Liver (tissue), 7 donors: ENCODE measurements at regions not wholly inside any gene's neighbourhood (a gene's known extent, or its start where the extent isn't known, plus 50 kb on each side); places are given as distances from the start of the nearest gene placed in this dataset.

ENCODE experiments used
- DNase-seq: peaks from one replicate; pipeline ENCODE4 v3.0.0-alpha.2; 2017; ENCODE audit warnings: low spot score
- H3K27ac ChIP-seq, 2 donors: one replicate each; pipeline ENCODE4 v1.7.0; 2013; ENCODE audit warnings: inconsistent platforms in 2 of 2, low read length in 2 of 2, control low read depth in 1 of 2, low read depth in 1 of 2, mild to moderate bottlenecking in 1 of 2
- H3K27me3 ChIP-seq, 4 donors: one replicate each; pipeline versions ENCODE4 v1.6.1 to v1.7.0; 2013; ENCODE audit warnings: low read length in 3 of 4, inconsistent platforms in 1 of 4, mild to moderate bottlenecking in 1 of 4, moderate library complexity in 1 of 4; ENCODE audit not compliant: control insufficient read depth in 4 of 4, insufficient read depth in 4 of 4
- H3K36me3 ChIP-seq, 4 donors: one replicate each; pipeline versions ENCODE4 v1.6.1 to v1.7.0; 2013; ENCODE audit warnings: low read length in 3 of 4, mild to moderate bottlenecking in 3 of 4, low read depth in 1 of 4, moderate library complexity in 1 of 4; ENCODE audit not compliant: control insufficient read depth in 4 of 4, insufficient read depth in 3 of 4
- H3K4me1 ChIP-seq, 4 donors: one replicate each; pipeline versions ENCODE4 v1.6.1 to v1.7.0; 2013; ENCODE audit warnings: low read length in 3 of 4, mild to moderate bottlenecking in 3 of 4, moderate library complexity in 1 of 4; ENCODE audit not compliant: control insufficient read depth in 4 of 4, insufficient read depth in 4 of 4
- H3K4me3 ChIP-seq, 3 donors: one replicate each; pipeline versions ENCODE4 v1.6.1 to v1.7.0; 2013; ENCODE audit warnings: low read length in 3 of 3, control low read depth in 1 of 3, low read depth in 1 of 3, mild to moderate bottlenecking in 1 of 3
- H3K9ac ChIP-seq, 2 donors: one replicate each; pipeline ENCODE4 v1.7.0; 2013; ENCODE audit warnings: low read length in 2 of 2, mild to moderate bottlenecking in 2 of 2, moderate library complexity in 2 of 2, control low read depth in 1 of 2, low read depth in 1 of 2
- H3K9me3 ChIP-seq, 4 donors: one replicate each; pipeline versions ENCODE4 v1.6.1 to v1.7.0; 2013; ENCODE audit warnings: low read length in 3 of 4; ENCODE audit not compliant: control insufficient read depth in 4 of 4
- EGR1 ChIP-seq, 2 donors: IDR thresholded peaks; 2 replicates each; pipeline ENCODE4 v1.6.1; 2016 to 2018; ENCODE audit warnings: antibody characterized with exemption in 2 of 2, low read depth in 2 of 2
- FOXA1 ChIP-seq: IDR thresholded peaks from 2 replicates; pipeline ENCODE4 v1.6.1; 2016; ENCODE audit warnings: antibody characterized with exemption
- FOXA2 ChIP-seq: IDR thresholded peaks from 2 replicates; pipeline ENCODE4 v1.6.1; 2016; ENCODE audit warnings: antibody characterized with exemption
- GABPA ChIP-seq, 2 donors: IDR thresholded peaks in 1 of 2; conservative IDR thresholded peaks in 1 of 2; 2 replicates each; pipeline ENCODE4 v1.6.1; 2016; ENCODE audit warnings: antibody characterized with exemption in 2 of 2, mild to moderate bottlenecking in 1 of 2, moderate library complexity in 1 of 2
- HNF4A ChIP-seq, 2 donors: conservative IDR thresholded peaks; 2 replicates each; pipeline ENCODE4 v1.6.1; 2016; ENCODE audit warnings: antibody characterized with exemption in 2 of 2, mild to moderate bottlenecking in 2 of 2
- HNF4G ChIP-seq: IDR thresholded peaks from 2 replicates; pipeline ENCODE4 v1.6.1; 2016; ENCODE audit warnings: antibody characterized with exemption
- JUND ChIP-seq, 2 donors: IDR thresholded peaks; 2 replicates each; pipeline ENCODE4 v1.6.1; 2016; ENCODE audit warnings: antibody characterized with exemption in 2 of 2
- NR2F2 ChIP-seq: IDR thresholded peaks from 2 replicates; pipeline ENCODE4 v1.6.1; 2016; ENCODE audit warnings: antibody characterized with exemption
- RAD21 ChIP-seq, 2 donors: IDR thresholded peaks; 2 replicates each; pipeline ENCODE4 v1.6.1; 2016; ENCODE audit warnings: antibody characterized with exemption in 2 of 2, mild to moderate bottlenecking in 2 of 2
- RXRA ChIP-seq, 2 donors: IDR thresholded peaks; 2 replicates each; pipeline ENCODE4 v1.6.1; 2017 to 2018; ENCODE audit warnings: antibody characterized with exemption in 2 of 2, mild to moderate bottlenecking in 1 of 2
- SP1 ChIP-seq: IDR thresholded peaks from 2 replicates; pipeline ENCODE4 v1.6.1; 2018; ENCODE audit warnings: antibody characterized with exemption, mild to moderate bottlenecking
- YY1 ChIP-seq: IDR thresholded peaks from 2 replicates; pipeline ENCODE4 v1.6.1; 2016; ENCODE audit warnings: antibody characterized with exemption, mild to moderate bottlenecking
- WGBS: extraction: QIAGEN DNeasy Blood & Tissue Kit; methylation state at CpG from one replicate; pipeline ENCODE4 v1.1.7; 2013; 5-methylcytosine and 5-hydroxymethylcytosine counted together
- TF ChIP-seq, protein P1 (sequence below): IDR thresholded peaks from 2 replicates; pipeline ENCODE4 v1.6.1; 2016; ENCODE audit warnings: antibody characterized with exemption
- TF ChIP-seq, protein P2 (sequence below): IDR thresholded peaks from 2 replicates; pipeline ENCODE4 v1.6.1; 2016; ENCODE audit warnings: antibody characterized with exemption, mild to moderate bottlenecking
- TF ChIP-seq, protein P3 (sequence below): IDR thresholded peaks from 2 replicates; pipeline ENCODE4 v1.6.1; 2016; ENCODE audit warnings: antibody characterized with exemption
- donor health status: healthy.
- donor health status: healthy.
- donor health status: healthy.
- donor health status: healthy.

DNA sequence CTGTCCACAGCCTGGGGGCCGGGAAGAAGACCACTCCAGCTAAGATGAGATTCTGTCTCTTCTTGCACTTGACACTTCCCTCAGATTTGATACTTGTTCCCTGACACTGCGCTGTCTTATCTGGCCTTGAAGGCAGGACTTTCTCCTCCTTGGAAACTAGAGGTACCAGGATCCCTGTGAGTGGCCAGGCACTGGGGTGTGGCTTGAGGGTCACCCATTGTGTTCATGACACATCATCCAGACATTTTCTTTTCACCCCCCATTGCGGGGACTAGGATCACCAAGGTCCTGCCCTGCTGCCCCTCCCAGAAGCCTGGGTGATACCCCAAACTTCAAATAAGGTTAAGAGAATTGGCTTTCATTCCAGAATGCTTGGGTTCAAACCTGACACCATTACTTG, 103.3 kb downstream of the NDFIP1 start:
- WGBS: 96% methylated on average over 3 of the region's 3 CpGs
- H3K9me3 ChIP-seq: no peaks in the 10 kb centered on the region
- H3K27ac ChIP-seq: no peak overlapping the region
- H3K4me3 ChIP-seq: no peak overlapping the region
- no peaks in the 10 kb centered on the region for H3K36me3 ChIP-seq
- no peak for TF ChIP-seq JUND (IDR thresholded peaks at IDR 0.05)
- no peak for DNase-seq
- H3K4me1 ChIP-seq: no peaks in the 10 kb centered on the region
- H3K27me3 ChIP-seq: no peaks in the 10 kb centered on the region
- no peak overlapping the region for H3K9ac ChIP-seq

DNA sequence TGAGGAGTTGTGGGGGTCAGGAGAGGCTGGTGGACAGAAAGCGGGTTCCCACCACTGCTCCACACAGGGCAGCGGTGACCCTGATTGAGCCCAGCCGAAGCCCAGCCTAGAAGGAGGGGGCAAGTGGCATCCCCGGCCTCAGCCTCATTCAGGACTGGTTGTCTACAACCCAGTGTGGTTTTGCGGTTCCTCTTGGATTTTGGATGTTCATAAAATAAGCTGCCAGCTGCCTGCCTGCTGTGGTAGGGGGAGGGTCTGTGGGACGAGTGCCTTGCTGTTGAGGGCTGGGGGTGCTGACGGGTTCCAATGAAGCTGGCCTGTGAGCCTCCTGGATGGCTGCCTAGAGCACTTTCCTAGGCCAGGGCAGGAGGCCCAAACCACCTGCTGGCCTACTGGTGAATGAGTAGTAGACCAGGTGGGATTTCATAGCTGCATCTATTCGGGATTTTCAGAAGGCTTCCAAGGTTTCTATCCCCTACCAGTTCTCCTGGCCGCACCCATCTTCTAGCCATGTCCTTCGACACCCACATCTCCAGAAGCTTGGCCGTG, 102.4 kb downstream of the NDFIP1 start:
- Histone ChIP-seq H3K4me3 (no peak overlapping the region), H3K4me1 (no peaks in the 10 kb centered on the region), H3K9me3 (no peaks in the 10 kb centered on the region), H3K27me3 (no peaks in the 10 kb centered on the region), H3K9ac (no peak overlapping the region), H3K27ac (no peak overlapping the region), H3K36me3 (no peaks in the 10 kb centered on the region)
- TF ChIP-seq HNF4A (conservative IDR thresholded peaks at IDR 0.05) (no peak), GABPA (IDR thresholded peaks at IDR 0.05 in 1 of 2, conservative IDR thresholded peaks at IDR 0.05 in 1 of 2) (no peak), EGR1 (IDR thresholded peaks at IDR 0.05; ENCODE audit: low read depth in 2 of 2) (no peak), SP1 (no peak), YY1 (no peak), HNF4G (no peak), FOXA1 (no peak), JUND (IDR thresholded peaks at IDR 0.05) (no peak), NR2F2 (no peak), RAD21 (IDR thresholded peaks at IDR 0.05) (no peak), FOXA2 (no peak), RXRA (IDR thresholded peaks at IDR 0.05) (no peak)
- TF ChIP-seq, protein P1, sequence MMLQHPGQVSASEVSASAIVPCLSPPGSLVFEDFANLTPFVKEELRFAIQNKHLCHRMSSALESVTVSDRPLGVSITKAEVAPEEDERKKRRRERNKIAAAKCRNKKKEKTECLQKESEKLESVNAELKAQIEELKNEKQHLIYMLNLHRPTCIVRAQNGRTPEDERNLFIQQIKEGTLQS: no peak
- TF ChIP-seq, protein P2, sequence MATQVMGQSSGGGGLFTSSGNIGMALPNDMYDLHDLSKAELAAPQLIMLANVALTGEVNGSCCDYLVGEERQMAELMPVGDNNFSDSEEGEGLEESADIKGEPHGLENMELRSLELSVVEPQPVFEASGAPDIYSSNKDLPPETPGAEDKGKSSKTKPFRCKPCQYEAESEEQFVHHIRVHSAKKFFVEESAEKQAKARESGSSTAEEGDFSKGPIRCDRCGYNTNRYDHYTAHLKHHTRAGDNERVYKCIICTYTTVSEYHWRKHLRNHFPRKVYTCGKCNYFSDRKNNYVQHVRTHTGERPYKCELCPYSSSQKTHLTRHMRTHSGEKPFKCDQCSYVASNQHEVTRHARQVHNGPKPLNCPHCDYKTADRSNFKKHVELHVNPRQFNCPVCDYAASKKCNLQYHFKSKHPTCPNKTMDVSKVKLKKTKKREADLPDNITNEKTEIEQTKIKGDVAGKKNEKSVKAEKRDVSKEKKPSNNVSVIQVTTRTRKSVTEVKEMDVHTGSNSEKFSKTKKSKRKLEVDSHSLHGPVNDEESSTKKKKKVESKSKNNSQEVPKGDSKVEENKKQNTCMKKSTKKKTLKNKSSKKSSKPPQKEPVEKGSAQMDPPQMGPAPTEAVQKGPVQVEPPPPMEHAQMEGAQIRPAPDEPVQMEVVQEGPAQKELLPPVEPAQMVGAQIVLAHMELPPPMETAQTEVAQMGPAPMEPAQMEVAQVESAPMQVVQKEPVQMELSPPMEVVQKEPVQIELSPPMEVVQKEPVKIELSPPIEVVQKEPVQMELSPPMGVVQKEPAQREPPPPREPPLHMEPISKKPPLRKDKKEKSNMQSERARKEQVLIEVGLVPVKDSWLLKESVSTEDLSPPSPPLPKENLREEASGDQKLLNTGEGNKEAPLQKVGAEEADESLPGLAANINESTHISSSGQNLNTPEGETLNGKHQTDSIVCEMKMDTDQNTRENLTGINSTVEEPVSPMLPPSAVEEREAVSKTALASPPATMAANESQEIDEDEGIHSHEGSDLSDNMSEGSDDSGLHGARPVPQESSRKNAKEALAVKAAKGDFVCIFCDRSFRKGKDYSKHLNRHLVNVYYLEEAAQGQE: no peak
- TF ChIP-seq, protein P3, sequence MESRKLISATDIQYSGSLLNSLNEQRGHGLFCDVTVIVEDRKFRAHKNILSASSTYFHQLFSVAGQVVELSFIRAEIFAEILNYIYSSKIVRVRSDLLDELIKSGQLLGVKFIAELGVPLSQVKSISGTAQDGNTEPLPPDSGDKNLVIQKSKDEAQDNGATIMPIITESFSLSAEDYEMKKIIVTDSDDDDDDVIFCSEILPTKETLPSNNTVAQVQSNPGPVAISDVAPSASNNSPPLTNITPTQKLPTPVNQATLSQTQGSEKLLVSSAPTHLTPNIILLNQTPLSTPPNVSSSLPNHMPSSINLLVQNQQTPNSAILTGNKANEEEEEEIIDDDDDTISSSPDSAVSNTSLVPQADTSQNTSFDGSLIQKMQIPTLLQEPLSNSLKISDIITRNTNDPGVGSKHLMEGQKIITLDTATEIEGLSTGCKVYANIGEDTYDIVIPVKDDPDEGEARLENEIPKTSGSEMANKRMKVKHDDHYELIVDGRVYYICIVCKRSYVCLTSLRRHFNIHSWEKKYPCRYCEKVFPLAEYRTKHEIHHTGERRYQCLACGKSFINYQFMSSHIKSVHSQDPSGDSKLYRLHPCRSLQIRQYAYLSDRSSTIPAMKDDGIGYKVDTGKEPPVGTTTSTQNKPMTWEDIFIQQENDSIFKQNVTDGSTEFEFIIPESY: no peak
- DNase-seq: no peak
- WGBS: 95% methylated on average over 11 of the region's 11 CpGs
